ENCODE measurements at regions not wholly inside any gene's neighbourhood (a gene's known extent, or its start where the extent isn't known, plus 50 kb on each side); places are given as distances from the start of the nearest gene placed in this dataset.
"Not testable (repeated sequence)": the region's sequence is repeated elsewhere in the genome, so short reads cannot be mapped to it uniquely, and the experiment has no call there.

- TF ChIP-seq CTCF, POLR2A (IDR thresholded peaks at IDR 0.05): not testable (repeated sequence)
Measured at GRCh38 chrY:17484763-17485162, 395.3 kb downstream of the CDY2B start.
